NAMALWA (cell line): ENCODE measurements at regions not wholly inside any gene's neighbourhood (a gene's known extent, or its start where the extent isn't known, plus 50 kb on each side); places are given as distances from the start of the nearest gene placed in this dataset.

Experiments
- DNase-seq: peaks from one replicate; pipeline ENCODE4 v3.0.0-alpha.2; 2015; ENCODE audit warnings: low spot score

GRCh38 chr4:116427666-116428065 lies 657.7 kb downstream of the TRAM1L1 start:
- DNase-seq, result no peak

GRCh38 chr4:116413222-116413621 lies 672.2 kb downstream of the TRAM1L1 start:
- peak; percentile 38 for DNase-seq

- DNase-seq, result no peak
Observed at GRCh38 chr4:116401293-116401692, 684.1 kb downstream of the TRAM1L1 start.

- DNase-seq, result no peak
Observed at GRCh38 chr4:116400480-116400879, 684.9 kb downstream of the TRAM1L1 start.

GRCh38 chr4:116397714-116398113 lies 687.7 kb downstream of the TRAM1L1 start:
- no peak for DNase-seq

GRCh38 chr4:116397291-116397690 lies 688.1 kb downstream of the TRAM1L1 start:
- DNase-seq, result no peak

- no peak for DNase-seq
Observed at GRCh38 chr4:116395408-116395807, 690.0 kb downstream of the TRAM1L1 start.

GRCh38 chr4:116391020-116391419 lies 694.4 kb downstream of the TRAM1L1 start:
- DNase-seq, result no peak

- no peak for DNase-seq
Observed at GRCh38 chr4:116389139-116389538, 696.2 kb downstream of the TRAM1L1 start.

- no peak for DNase-seq
Observed at GRCh38 chr4:116387937-116388474, 697.4 kb downstream of the TRAM1L1 start.

GRCh38 chr4:116386856-116387255 lies 698.5 kb downstream of the TRAM1L1 start:
- no peak for DNase-seq

- no peak for DNase-seq
Observed at GRCh38 chr4:116385583-116385982, 699.8 kb downstream of the TRAM1L1 start.

- no peak for DNase-seq
Observed at GRCh38 chr4:116374815-116375214, 710.6 kb downstream of the TRAM1L1 start.

- DNase-seq, result no peak
Observed at GRCh38 chr4:116362583-116362982, 722.8 kb downstream of the TRAM1L1 start.

GRCh38 chr4:116361790-116362189 lies 723.6 kb downstream of the TRAM1L1 start:
- no peak for DNase-seq

GRCh38 chr4:116358633-116359222 lies 726.6 kb downstream of the TRAM1L1 start:
- DNase-seq, result peak; percentile 77

GRCh38 chr4:116357758-116358157 lies 727.6 kb downstream of the TRAM1L1 start:
- peak; percentile 37 for DNase-seq

GRCh38 chr4:116346750-116347149 lies 738.6 kb downstream of the TRAM1L1 start:
- DNase-seq, result no peak

GRCh38 chr4:116343809-116344208 lies 741.6 kb downstream of the TRAM1L1 start:
- no peak for DNase-seq

- no peak for DNase-seq
Observed at GRCh38 chr4:116342143-116342542, 743.2 kb downstream of the TRAM1L1 start.

GRCh38 chr4:116332508-116332907 lies 752.9 kb downstream of the TRAM1L1 start:
- no peak for DNase-seq

GRCh38 chr4:116328261-116328860 lies 757.0 kb downstream of the TRAM1L1 start:
- DNase-seq, result no peak

GRCh38 chr4:116323606-116324005 lies 761.8 kb downstream of the TRAM1L1 start:
- DNase-seq, result no peak

GRCh38 chr4:116321471-116321870 lies 763.9 kb downstream of the TRAM1L1 start:
- DNase-seq, result no peak
